Progenitor cell of endocrine pancreas (in vitro differentiated cells): ENCODE measurements at regions not wholly inside any gene's neighbourhood (a gene's known extent, or its start where the extent isn't known, plus 50 kb on each side); places are given as distances from the start of the nearest gene placed in this dataset.

ENCODE experiments used
- DNase-seq: peaks from one replicate; pipeline ENCODE4 v3.0.0; 2021; ENCODE audit warnings: low spot score; ENCODE audit not compliant: unreplicated experiment
- H3K27ac Mint-ChIP-seq: 2 replicates; pipeline ENCODE4 v1.8.0; 2021; ENCODE audit warnings: mild to moderate bottlenecking, moderate library complexity, mixed read lengths
- H3K27me3 Mint-ChIP-seq: 2 replicates; pipeline ENCODE4 v1.8.0; 2021; ENCODE audit warnings: mixed read lengths
- H3K36me3 Mint-ChIP-seq: 2 replicates; pipeline ENCODE4 v1.8.0; 2022; ENCODE audit warnings: mixed read lengths; ENCODE audit not compliant: insufficient read depth
- H3K4me1 Mint-ChIP-seq: 2 replicates; pipeline ENCODE4 v1.8.0; 2021; ENCODE audit warnings: low read depth, mixed read lengths
- H3K4me3 Mint-ChIP-seq: 2 replicates; pipeline ENCODE4 v1.8.0; 2021; ENCODE audit warnings: low read depth, mild to moderate bottlenecking, moderate library complexity, mixed read lengths
- H3K9me3 Mint-ChIP-seq: 2 replicates; pipeline ENCODE4 v1.8.0; 2021; ENCODE audit warnings: low read depth, mixed read lengths
- TF ChIP-seq, protein P1 (sequence below): fragments of 200-600 bp; sonication (generic); IDR thresholded peaks from one replicate; pipeline ENCODE4 v1.5.0; 2021; ENCODE audit warnings: antibody characterized with exemption, mild to moderate bottlenecking; ENCODE audit not compliant: unreplicated experiment

DNA sequence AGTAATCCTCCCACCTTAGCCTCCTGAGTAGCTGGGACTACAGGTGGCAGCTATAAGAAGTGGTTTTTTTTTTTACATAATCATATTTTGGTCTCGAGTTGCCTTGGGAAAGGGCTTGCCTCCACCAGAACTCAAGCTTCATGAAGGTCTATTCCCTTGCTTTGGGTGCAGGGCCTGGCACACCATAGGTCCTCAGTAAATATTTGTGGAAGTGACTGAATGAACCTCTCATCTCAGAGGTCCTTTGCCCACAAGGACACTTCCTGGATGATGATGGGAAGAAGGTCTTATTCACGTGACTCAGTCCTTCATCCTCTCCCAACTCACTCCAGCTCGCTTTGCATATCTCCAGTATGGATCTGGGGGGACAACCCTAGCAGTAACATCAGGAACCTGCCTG, 114.0 kb upstream of the MED13L start:
- H3K9me3 Mint-ChIP-seq, result peaks cover 3% of the 10 kb centered on the region
- DNase-seq, result no peak
- no peak overlapping the region for H3K4me3 Mint-ChIP-seq
- H3K36me3 Mint-ChIP-seq, result peaks cover 2% of the 10 kb centered on the region
- TF ChIP-seq, protein P1, sequence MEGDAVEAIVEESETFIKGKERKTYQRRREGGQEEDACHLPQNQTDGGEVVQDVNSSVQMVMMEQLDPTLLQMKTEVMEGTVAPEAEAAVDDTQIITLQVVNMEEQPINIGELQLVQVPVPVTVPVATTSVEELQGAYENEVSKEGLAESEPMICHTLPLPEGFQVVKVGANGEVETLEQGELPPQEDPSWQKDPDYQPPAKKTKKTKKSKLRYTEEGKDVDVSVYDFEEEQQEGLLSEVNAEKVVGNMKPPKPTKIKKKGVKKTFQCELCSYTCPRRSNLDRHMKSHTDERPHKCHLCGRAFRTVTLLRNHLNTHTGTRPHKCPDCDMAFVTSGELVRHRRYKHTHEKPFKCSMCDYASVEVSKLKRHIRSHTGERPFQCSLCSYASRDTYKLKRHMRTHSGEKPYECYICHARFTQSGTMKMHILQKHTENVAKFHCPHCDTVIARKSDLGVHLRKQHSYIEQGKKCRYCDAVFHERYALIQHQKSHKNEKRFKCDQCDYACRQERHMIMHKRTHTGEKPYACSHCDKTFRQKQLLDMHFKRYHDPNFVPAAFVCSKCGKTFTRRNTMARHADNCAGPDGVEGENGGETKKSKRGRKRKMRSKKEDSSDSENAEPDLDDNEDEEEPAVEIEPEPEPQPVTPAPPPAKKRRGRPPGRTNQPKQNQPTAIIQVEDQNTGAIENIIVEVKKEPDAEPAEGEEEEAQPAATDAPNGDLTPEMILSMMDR, result no peak
- peaks cover 5% of the 10 kb centered on the region for H3K27me3 Mint-ChIP-seq
- H3K4me1 Mint-ChIP-seq, result peaks cover 3% of the 10 kb centered on the region
- no peak overlapping the region for H3K27ac Mint-ChIP-seq

DNA sequence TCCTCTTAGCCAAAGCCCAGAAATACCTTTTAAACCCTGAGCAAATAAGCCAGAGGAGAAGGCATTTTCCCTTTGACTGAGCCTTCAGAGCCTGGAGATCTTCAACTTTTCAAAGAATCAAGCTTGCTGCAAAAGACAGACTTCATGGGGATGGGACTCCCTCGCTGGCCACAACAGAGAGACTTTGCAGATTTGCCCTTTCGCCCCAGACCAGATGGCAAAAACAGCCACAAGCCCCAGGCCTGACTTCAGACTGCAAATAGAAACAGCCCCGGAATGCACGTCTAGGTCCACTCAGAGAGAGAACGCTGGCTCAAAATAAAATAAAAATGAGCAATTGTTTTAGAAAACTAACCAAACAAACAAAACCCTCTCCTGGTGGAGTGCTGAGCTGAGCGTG, 114.6 kb upstream of the MED13L start:
- Mint-ChIP-seq H3K27me3 (peaks cover 5% of the 10 kb centered on the region), H3K36me3 (peaks cover 2% of the 10 kb centered on the region), H3K4me1 (peaks cover 3% of the 10 kb centered on the region), H3K4me3 (no peak overlapping the region), H3K27ac (no peak overlapping the region), H3K9me3 (peaks cover 3% of the 10 kb centered on the region)
- DNase-seq, result no peak
- TF ChIP-seq, protein P1, result no peak

DNA sequence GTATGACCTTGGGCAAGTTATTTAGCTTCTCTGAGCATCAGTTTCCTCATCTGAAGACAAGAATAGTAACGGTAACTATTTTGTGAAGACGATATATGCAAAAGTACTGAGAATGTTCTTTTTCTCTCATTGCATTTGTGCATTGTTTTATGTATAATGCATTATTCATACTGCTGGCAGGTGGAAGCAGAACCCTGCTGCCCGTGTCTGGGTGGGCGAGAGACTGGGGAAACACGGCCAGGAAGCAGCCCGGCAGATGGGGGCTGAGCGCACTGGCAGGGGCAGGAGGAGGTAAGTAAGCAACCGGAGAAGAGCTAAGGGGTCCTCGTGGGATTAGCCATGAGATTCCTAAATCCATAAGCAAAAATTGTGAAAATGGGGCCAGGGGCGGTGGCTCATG, 115.8 kb upstream of the MED13L start:
- Mint-ChIP-seq H3K9me3 (peaks cover 6% of the 10 kb centered on the region), H3K27ac (no peak overlapping the region), H3K27me3 (peaks cover 5% of the 10 kb centered on the region), H3K4me3 (no peak overlapping the region), H3K4me1 (peaks cover 3% of the 10 kb centered on the region), H3K36me3 (no peaks in the 10 kb centered on the region)
- DNase-seq, result no peak
- TF ChIP-seq, protein P1, result no peak

DNA sequence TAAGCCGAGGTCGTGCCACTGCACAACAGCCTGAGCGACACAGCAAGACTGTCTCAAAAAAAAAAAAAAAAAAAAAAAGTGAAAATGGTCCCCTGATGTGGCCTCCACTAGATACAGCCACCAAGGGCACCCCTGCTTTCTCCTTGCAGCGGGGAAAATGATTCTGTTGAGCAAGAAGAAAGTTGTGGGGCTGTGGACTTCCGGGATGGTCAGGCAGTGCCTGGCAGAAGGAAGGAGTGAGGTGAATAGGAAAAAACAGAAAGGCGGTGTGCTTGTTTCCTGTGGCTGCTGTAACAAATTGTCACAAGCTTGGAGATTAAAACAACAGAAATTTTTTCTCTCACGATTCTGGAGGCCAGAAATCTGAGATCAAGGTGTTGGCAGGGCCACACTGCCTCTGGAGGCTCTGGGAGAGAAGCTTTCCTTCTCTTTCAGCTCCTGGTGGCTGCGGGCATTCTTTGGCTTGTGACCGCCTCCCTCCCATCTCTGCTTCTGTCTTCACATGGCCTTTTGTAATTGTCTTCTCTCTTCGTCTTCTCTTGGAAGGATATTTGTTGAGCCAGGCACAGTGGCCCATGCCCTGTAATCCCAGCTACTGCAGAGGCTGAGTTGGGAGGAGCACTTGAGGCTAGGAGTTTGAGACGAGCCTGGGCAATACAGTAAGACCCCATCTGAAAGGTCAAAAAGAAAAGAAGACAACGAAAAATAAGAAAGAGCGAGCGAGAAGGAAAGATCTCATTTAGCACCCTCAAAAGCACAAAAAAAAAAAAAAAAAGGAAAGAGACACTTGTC, 116.6 kb upstream of the MED13L start:
- peaks cover 5% of the 10 kb centered on the region for H3K27me3 Mint-ChIP-seq
- DNase-seq, result no peak
- no peaks in the 10 kb centered on the region for H3K36me3 Mint-ChIP-seq
- TF ChIP-seq, protein P1, result no peak
- H3K4me1 Mint-ChIP-seq, result peaks cover 3% of the 10 kb centered on the region
- H3K4me3 Mint-ChIP-seq, result no peak overlapping the region
- no peak overlapping the region for H3K27ac Mint-ChIP-seq
- H3K9me3 Mint-ChIP-seq, result peaks cover 14% of the 10 kb centered on the region

DNA sequence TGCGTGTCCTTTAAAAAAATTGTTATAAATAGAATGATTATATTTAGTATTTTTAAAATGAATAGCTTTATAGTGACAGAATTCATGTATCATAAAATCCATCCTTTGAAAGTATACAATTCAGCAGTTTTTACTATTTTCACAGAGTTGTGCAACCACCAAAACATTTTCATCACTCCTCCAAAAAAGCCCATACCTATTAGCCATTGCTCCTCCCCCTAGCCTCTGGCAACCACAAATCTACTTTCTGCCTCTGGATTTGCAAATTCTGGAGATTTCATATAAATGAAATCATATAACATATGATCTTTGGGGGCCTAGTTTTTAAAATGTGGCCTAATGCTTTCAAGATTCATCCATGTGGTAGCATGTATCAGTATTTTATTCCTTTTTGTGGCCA, 117.9 kb upstream of the MED13L start:
- Mint-ChIP-seq H3K4me3 (no peak overlapping the region), H3K36me3 (no peaks in the 10 kb centered on the region), H3K9me3 (peaks cover 18% of the 10 kb centered on the region), H3K4me1 (peaks cover 3% of the 10 kb centered on the region), H3K27me3 (peaks cover 5% of the 10 kb centered on the region), H3K27ac (no peak overlapping the region)
- TF ChIP-seq, protein P1, result no peak
- no peak for DNase-seq
